ENCODE measurements at regions not wholly inside any gene's neighbourhood (a gene's known extent, or its start where the extent isn't known, plus 50 kb on each side); places are given as distances from the start of the nearest gene placed in this dataset.

DNA sequence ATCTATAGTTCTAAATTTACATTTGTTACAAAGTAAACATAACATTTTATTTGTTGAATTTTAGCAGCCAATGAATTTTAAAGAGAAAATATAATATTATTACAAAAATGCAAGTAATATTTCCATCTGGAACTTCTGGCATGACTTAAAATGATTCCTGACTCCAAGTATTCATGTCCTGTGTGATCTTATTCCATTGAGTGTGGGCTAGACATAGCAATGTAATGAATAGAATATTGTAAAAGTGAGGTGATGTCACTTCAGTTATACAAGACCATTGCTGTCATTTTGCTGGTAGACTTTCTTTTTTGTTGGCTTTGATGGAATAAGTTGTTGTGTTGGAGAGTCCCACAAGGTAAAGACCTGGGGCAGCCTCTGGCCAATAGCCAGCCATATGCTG is 912.2 kb upstream of the PIK3C3 start:
- Histone ChIP-seq H3K36me3 (ENCODE audit: control insufficient read depth, insufficient read depth, low read length) (no peaks in the 10 kb centered on the region), H3K4me3 (ENCODE audit: low read depth, low read length) (no peak overlapping the region), H3K27me3 (ENCODE audit: control insufficient read depth, insufficient read depth, low read length) (no peaks in the 10 kb centered on the region)
- TF ChIP-seq, protein P1, sequence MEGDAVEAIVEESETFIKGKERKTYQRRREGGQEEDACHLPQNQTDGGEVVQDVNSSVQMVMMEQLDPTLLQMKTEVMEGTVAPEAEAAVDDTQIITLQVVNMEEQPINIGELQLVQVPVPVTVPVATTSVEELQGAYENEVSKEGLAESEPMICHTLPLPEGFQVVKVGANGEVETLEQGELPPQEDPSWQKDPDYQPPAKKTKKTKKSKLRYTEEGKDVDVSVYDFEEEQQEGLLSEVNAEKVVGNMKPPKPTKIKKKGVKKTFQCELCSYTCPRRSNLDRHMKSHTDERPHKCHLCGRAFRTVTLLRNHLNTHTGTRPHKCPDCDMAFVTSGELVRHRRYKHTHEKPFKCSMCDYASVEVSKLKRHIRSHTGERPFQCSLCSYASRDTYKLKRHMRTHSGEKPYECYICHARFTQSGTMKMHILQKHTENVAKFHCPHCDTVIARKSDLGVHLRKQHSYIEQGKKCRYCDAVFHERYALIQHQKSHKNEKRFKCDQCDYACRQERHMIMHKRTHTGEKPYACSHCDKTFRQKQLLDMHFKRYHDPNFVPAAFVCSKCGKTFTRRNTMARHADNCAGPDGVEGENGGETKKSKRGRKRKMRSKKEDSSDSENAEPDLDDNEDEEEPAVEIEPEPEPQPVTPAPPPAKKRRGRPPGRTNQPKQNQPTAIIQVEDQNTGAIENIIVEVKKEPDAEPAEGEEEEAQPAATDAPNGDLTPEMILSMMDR (IDR thresholded peaks at IDR 0.05; ENCODE audit: insufficient read depth, low read length, poor library complexity, severe bottlenecking), result no peak
- no peak for DNase-seq (ENCODE audit: low read depth)

DNA sequence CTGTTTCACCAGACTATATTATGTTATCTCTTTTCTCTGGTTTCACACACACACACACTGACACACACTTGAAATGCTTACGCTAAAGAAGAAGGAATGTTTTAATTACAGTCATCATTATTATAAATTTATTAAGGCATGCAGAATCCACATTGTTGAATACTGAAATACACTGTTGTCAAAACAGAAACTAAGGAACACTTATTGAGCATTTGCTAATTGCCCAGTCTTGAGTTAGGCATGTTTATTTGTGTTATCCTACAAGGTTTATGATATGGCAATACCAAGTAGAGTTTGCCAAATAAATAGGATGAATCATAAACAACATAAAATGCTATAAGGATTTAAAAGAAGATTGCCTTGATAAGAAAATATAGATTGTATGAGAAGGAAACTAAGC is 917.0 kb upstream of the PIK3C3 start:
- Histone ChIP-seq H3K4me3 (ENCODE audit: low read depth, low read length) (no peak overlapping the region), H3K27me3 (ENCODE audit: control insufficient read depth, insufficient read depth, low read length) (no peaks in the 10 kb centered on the region), H3K36me3 (ENCODE audit: control insufficient read depth, insufficient read depth, low read length) (no peaks in the 10 kb centered on the region)
- TF ChIP-seq, protein P1 (IDR thresholded peaks at IDR 0.05; ENCODE audit: insufficient read depth, low read length, poor library complexity, severe bottlenecking), result no peak
- no peak for DNase-seq (ENCODE audit: low read depth)

DNA sequence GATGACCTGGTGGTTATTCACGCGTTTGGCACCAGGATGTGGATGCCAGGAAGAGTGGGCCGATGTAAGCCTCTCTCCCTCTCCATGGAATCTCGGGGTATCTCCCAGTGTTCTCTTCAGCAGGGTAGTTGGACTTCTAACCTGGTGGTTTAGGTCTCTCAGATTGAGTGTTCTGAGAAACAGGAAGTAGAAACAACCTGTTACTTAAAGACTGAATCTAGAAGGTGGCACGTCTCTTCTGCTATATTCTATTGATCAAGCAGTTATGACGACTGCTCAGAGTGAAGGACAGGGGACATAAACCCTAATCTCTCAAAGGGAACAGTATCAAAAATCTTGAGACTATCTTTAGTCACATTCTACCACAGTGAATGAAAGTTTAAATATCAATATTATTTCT is 918.7 kb upstream of the PIK3C3 start:
- no peaks in the 10 kb centered on the region for H3K36me3 ChIP-seq (ENCODE audit: control insufficient read depth, insufficient read depth, low read length)
- DNase-seq (ENCODE audit: low read depth), result no peak
- H3K27me3 ChIP-seq (ENCODE audit: control insufficient read depth, insufficient read depth, low read length), result no peaks in the 10 kb centered on the region
- TF ChIP-seq, protein P1 (IDR thresholded peaks at IDR 0.05; ENCODE audit: insufficient read depth, low read length, poor library complexity, severe bottlenecking), result no peak
- H3K4me3 ChIP-seq (ENCODE audit: low read depth, low read length), result no peak overlapping the region

DNA sequence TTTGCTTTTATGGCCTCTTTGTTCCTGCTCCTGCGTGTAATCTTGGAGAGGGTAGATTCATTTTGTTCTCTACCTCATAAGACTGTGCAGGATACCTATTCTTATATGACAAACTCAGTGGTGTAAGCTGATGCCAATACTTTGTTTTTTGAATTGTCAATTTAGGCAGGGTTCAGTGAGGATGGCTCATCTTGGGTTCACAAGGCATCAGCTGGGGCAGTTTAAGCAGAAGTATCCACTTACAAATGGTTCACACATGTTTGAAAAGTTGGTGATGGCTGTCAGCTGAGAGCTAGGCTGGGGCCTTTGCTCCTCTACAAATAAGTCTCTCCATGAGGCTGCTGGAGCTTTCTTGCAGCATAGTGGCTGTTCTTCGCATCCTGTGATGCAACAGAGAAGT is 920.6 kb upstream of the PIK3C3 start:
- Histone ChIP-seq H3K36me3 (ENCODE audit: control insufficient read depth, insufficient read depth, low read length) (no peaks in the 10 kb centered on the region), H3K4me3 (ENCODE audit: low read depth, low read length) (no peak overlapping the region), H3K27me3 (ENCODE audit: control insufficient read depth, insufficient read depth, low read length) (no peaks in the 10 kb centered on the region)
- DNase-seq (ENCODE audit: low read depth), result no peak
- TF ChIP-seq, protein P1 (IDR thresholded peaks at IDR 0.05; ENCODE audit: insufficient read depth, low read length, poor library complexity, severe bottlenecking), result no peak

DNA sequence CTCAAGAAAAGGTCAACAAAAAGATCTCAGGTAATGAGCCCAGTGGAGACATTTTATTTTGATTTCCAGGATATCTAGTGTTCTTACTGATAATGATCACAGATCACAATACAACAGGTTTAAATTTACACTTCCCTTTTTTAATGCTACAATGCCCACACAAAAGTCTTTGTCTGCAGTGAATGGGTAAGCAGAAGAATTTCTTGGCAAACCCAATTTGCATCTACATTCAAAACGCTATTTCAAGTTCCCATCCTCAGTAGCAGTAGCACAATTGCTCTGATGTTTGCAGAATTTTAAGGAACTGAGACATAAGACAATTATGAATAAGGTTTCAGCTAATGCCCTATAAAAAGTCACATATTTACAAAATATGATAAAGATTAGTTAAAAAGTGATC is 929.4 kb upstream of the PIK3C3 start:
- TF ChIP-seq, protein P1 (IDR thresholded peaks at IDR 0.05; ENCODE audit: insufficient read depth, low read length, poor library complexity, severe bottlenecking), result no peak
- Histone ChIP-seq H3K36me3 (ENCODE audit: control insufficient read depth, insufficient read depth, low read length) (no peaks in the 10 kb centered on the region), H3K4me3 (ENCODE audit: low read depth, low read length) (no peak overlapping the region), H3K27me3 (ENCODE audit: control insufficient read depth, insufficient read depth, low read length) (no peaks in the 10 kb centered on the region)
- DNase-seq (ENCODE audit: low read depth), result no peak

DNA sequence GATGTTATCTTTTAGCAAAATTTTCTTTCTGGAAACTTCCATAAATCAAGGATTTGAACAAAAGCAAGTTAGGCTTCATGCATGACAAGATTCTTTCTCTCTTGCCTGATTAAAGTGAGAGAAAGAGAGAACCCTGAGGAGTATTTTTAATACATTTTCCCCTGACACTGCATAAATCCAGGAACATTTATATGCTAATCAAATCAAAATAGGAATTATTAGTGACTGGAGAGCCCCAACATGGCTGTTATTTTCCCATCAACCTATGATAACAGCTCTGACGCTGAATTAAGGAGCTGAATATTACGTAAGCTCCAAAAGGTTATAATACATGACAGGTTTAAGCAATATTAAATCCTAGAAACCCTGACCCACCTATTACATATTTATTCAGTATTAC is 930.2 kb upstream of the PIK3C3 start:
- Histone ChIP-seq H3K36me3 (ENCODE audit: control insufficient read depth, insufficient read depth, low read length) (no peaks in the 10 kb centered on the region), H3K4me3 (ENCODE audit: low read depth, low read length) (no peak overlapping the region), H3K27me3 (ENCODE audit: control insufficient read depth, insufficient read depth, low read length) (no peaks in the 10 kb centered on the region)
- no peak for DNase-seq (ENCODE audit: low read depth)
- TF ChIP-seq, protein P1 (IDR thresholded peaks at IDR 0.05; ENCODE audit: insufficient read depth, low read length, poor library complexity, severe bottlenecking), result no peak

All from kidney epithelial cell (primary cell).